T-cell (primary cell): ENCODE measurements at regions not wholly inside any gene's neighbourhood (a gene's known extent, or its start where the extent isn't known, plus 50 kb on each side); places are given as distances from the start of the nearest gene placed in this dataset.
"Not testable (repeated sequence)": the region's sequence is repeated elsewhere in the genome, so short reads cannot be mapped to it uniquely, and the experiment has no call there.

Source experiments
- ATAC-seq, 4 experiments: fragments of 200-7000 bp in 3 of 4; fragments of 150-1000 bp in 1 of 4; cut with Tn5 transposase; replicated peaks in 1 of 4; 1 replicate in 3 of 4; 2 replicates in 1 of 4; pipeline ENCODE4 v1.10.0; 2021; ENCODE audit warnings: moderate library complexity in 3 of 4, mild to moderate bottlenecking in 2 of 4, moderate number of reproducible peaks in 1 of 4
- CTCF ChIA-PET, 2 donors: fragments of 300-600 bp; sonication (Branson Sonifier 250); formaldehyde crosslinking; loops; one replicate each; lab custom pipeline; 2022; ENCODE audit warnings: antibody characterized with exemption in 2 of 2; lab: Charles Lee
- POLR2A ChIA-PET, 2 donors: fragments of 300-600 bp; sonication (Branson Sonifier 250); formaldehyde crosslinking; loops; one replicate each; lab custom pipeline; 2022; ENCODE audit warnings: antibody characterized with exemption in 2 of 2; lab: Charles Lee
- DNase-seq, 35 experiments: peaks; one replicate each; pipeline versions ENCODE4 v3.0.0 to v3.0.0-alpha.2; 2013 to 2023
- H3K27ac ChIP-seq: one replicate; pipeline ENCODE4 v1.5.1; 2013; ENCODE audit warnings: low read length
- H3K27me3 ChIP-seq, 2 experiments: replicated peaks in 1 of 2; 1 replicate in 1 of 2; 2 replicates in 1 of 2; pipeline versions ENCODE4 v1.6.1 to v1.7.0; 2013; ENCODE audit warnings: low read length in 1 of 2, mixed read lengths in 1 of 2; ENCODE audit not compliant: control insufficient read depth in 2 of 2, insufficient read depth in 2 of 2; ENCODE audit errors: extremely low read depth in 1 of 2
- H3K36me3 ChIP-seq, 2 donors: 1 replicate in 1 of 2; 2 replicates in 1 of 2; pipeline versions ENCODE4 v1.6.1 to v1.7.0; 2013; ENCODE audit warnings: low read length in 1 of 2; ENCODE audit not compliant: control insufficient read depth in 2 of 2, insufficient read depth in 1 of 2; ENCODE audit errors: extremely low read depth in 1 of 2
- H3K4me1 ChIP-seq, 2 experiments: 1 replicate in 1 of 2; 2 replicates in 1 of 2; pipeline versions ENCODE4 v1.6.1 to v1.7.0; 2013; ENCODE audit warnings: low read length in 2 of 2, mixed read lengths in 1 of 2; ENCODE audit not compliant: insufficient read depth in 2 of 2, control insufficient read depth in 1 of 2; ENCODE audit errors: extremely low read depth in 1 of 2
- H3K4me3 ChIP-seq, 2 donors: 1 replicate in 1 of 2; 2 replicates in 1 of 2; pipeline versions ENCODE4 v1.5.1 to v1.7.0; 2013; ENCODE audit warnings: mild to moderate bottlenecking in 2 of 2, low read length in 1 of 2, moderate library complexity in 1 of 2; ENCODE audit not compliant: control insufficient read depth in 1 of 2; ENCODE audit errors: extremely low read depth in 1 of 2
- H3K9me3 ChIP-seq: 2 replicates; pipeline ENCODE4 v1.7.0; 2013
- H3K27ac Mint-ChIP-seq, 2 donors: one replicate each; pipeline ENCODE4 v1.8.0; 2020 to 2021; ENCODE audit warnings: mild to moderate bottlenecking in 2 of 2, mixed read lengths in 2 of 2
- H3K27me3 Mint-ChIP-seq, 2 donors: one replicate each; pipeline ENCODE4 v1.8.0; 2021 to 2022; ENCODE audit warnings: mixed read lengths in 2 of 2
- H3K36me3 Mint-ChIP-seq: one replicate; pipeline ENCODE4 v1.8.0; 2021; ENCODE audit warnings: mixed read lengths
- H3K4me1 Mint-ChIP-seq, 3 donors: one replicate each; pipeline ENCODE4 v1.8.0; 2020 to 2022; ENCODE audit warnings: mixed read lengths in 3 of 3, mild to moderate bottlenecking in 1 of 3
- H3K4me3 Mint-ChIP-seq, 3 donors: one replicate each; pipeline ENCODE4 v1.8.0; 2020 to 2022; ENCODE audit warnings: mild to moderate bottlenecking in 3 of 3, mixed read lengths in 3 of 3, moderate library complexity in 3 of 3
- H3K9me3 Mint-ChIP-seq, 3 donors: one replicate each; pipeline ENCODE4 v1.8.0; 2020 to 2022; ENCODE audit warnings: mixed read lengths in 3 of 3
- WGBS: methylation state at CpG from one replicate; pipeline ENCODE4 v1.1.5; 2013; ENCODE audit warnings: missing lambda C conversion rate; ENCODE audit not compliant: insufficient coverage; 5-methylcytosine and 5-hydroxymethylcytosine counted together

DNA sequence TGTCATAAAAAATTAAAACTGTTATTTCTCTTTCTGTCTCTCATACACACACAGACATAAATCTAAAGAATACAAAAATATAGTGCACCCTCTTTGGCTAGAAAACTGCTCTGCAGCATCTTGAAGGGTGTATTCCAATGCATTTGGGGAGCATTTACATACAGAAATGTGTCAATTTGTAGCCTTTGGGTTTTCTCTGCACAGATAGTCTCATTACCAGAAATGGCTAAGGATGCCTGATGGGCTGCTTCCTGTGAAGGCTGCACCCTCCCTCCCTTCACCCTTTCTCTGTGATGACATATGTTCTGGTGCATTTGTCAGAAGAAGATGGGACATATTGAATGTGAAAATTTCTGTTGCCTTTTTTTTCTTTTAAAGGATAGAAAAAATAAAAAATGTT is 1239.3 kb downstream of the CDH11 start:
- Mint-ChIP-seq H3K36me3 (no peaks in the 10 kb centered on the region), H3K4me3 (no peak overlapping the region), H3K4me1 (no peaks in the 10 kb centered on the region), H3K27me3 (no peaks in the 10 kb centered on the region), H3K27ac (no peak overlapping the region), H3K9me3 (peaks cover 10 to 43% (median 40%) of the 10 kb centered on the region in 3 donors)
- no peak overlapping the region for H3K4me3 ChIP-seq
- no peaks in the 10 kb centered on the region for H3K4me1 ChIP-seq
- peaks cover 3% of the 10 kb centered on the region for H3K9me3 ChIP-seq
- H3K27ac ChIP-seq: no peak overlapping the region
- ChIA-PET POLR2A (no interaction called here), CTCF (no interaction called here)
- DNase-seq: no peak
- H3K36me3 ChIP-seq: no peaks in the 10 kb centered on the region
- H3K27me3 ChIP-seq: no peaks in the 10 kb centered on the region
- ATAC-seq: no peak

- Histone ChIP-seq H3K4me1 (no peaks in the 10 kb centered on the region), H3K9me3 (no peaks in the 10 kb centered on the region), H3K4me3 (no peak overlapping the region), H3K27me3 (no peaks in the 10 kb centered on the region), H3K36me3 (no peaks in the 10 kb centered on the region), H3K27ac (no peak overlapping the region)
- H3K9me3 Mint-ChIP-seq: peaks cover 10 to 45% (median 44%) of the 10 kb centered on the region in 3 donors
- DNase-seq (no peak), ATAC-seq (no peak)
- H3K27me3 Mint-ChIP-seq: no peaks in the 10 kb centered on the region
- H3K4me1 Mint-ChIP-seq: no peaks in the 10 kb centered on the region
- no peak overlapping the region for H3K27ac Mint-ChIP-seq
- ChIA-PET POLR2A (no interaction called here), CTCF (no interaction called here)
- no peak overlapping the region for H3K4me3 Mint-ChIP-seq
- no peaks in the 10 kb centered on the region for H3K36me3 Mint-ChIP-seq
- WGBS: no CpG with 5 or more reads among the region's 2 CpGs
Measured at GRCh38 chr16:63880948-63881347, 1240.9 kb downstream of the CDH11 start.

DNA sequence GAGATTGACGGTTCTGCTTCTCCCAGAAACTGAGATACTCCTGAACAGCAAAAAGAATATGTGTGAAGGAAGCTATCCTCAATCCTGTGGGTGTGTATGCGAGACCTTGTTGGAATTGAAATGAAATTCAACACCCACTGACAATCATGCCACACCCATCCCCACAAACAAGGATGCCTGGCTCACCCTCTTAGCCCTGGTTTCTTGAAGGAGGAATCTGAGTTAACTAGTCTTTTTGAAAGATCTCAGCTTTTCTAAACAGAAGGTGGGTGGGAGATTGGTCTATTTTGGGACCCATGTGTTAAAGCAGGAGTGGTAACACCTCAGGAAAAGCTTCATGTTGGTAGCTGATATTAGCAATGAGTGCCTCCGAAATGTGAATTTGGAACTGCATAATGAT is 1244.5 kb downstream of the CDH11 start:
- Histone ChIP-seq H3K27me3 (no peaks in the 10 kb centered on the region), H3K9me3 (no peaks in the 10 kb centered on the region), H3K27ac (no peak overlapping the region), H3K4me3 (no peak overlapping the region), H3K36me3 (no peaks in the 10 kb centered on the region), H3K4me1 (no peaks in the 10 kb centered on the region)
- DNase-seq (no peak), ATAC-seq (no peak)
- ChIA-PET CTCF (no interaction called here), POLR2A (no interaction called here)
- no CpG with 5 or more reads among the region's 3 CpGs for WGBS
- H3K27ac Mint-ChIP-seq: no peak overlapping the region
- peaks cover 5 to 49% (median 41%) of the 10 kb centered on the region in 3 donors for H3K9me3 Mint-ChIP-seq
- no peaks in the 10 kb centered on the region for H3K27me3 Mint-ChIP-seq
- no peaks in the 10 kb centered on the region for H3K36me3 Mint-ChIP-seq
- H3K4me1 Mint-ChIP-seq: no peaks in the 10 kb centered on the region
- no peak overlapping the region for H3K4me3 Mint-ChIP-seq

- POLR2A ChIA-PET: no interaction called here
- Histone ChIP-seq H3K4me1 (no peaks in the 10 kb centered on the region), H3K36me3 (no peaks in the 10 kb centered on the region), H3K27me3 (no peaks in the 10 kb centered on the region), H3K27ac (no peak overlapping the region), H3K4me3 (no peak overlapping the region), H3K9me3 (no peaks in the 10 kb centered on the region)
- H3K4me1 Mint-ChIP-seq: no peaks in the 10 kb centered on the region
- no peak overlapping the region for H3K4me3 Mint-ChIP-seq
- H3K36me3 Mint-ChIP-seq: no peaks in the 10 kb centered on the region
- CTCF ChIA-PET: no interaction called here
- H3K9me3 Mint-ChIP-seq: peaks cover 1 to 39% (median 30%) of the 10 kb centered on the region in 3 donors
- ATAC-seq: no peak
- H3K27ac Mint-ChIP-seq: no peak overlapping the region
- H3K27me3 Mint-ChIP-seq: no peaks in the 10 kb centered on the region
- no peak for DNase-seq
Measured at GRCh38 chr16:63876103-63876502, 1245.8 kb downstream of the CDH11 start.

DNA sequence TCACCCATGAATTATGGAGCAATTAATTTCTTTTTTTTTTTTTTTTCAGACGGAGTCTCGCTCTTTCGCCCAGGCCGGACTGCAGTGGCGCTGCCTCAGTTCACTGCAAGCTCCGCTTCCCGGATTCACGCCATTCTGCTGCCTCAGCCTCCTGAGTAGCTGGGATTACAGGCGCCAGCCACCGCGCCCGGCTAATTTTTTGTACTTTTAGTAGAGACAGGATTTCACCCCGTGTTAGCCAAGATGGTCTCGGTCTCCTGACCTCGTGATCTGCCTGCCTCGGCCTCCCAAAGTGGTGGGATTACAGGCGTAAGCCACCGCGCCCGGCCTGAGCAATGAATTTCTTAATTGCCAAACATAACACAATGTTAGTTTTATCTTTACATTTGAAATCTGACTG is 1261.2 kb downstream of the CDH11 start:
- H3K27ac ChIP-seq, ATAC-seq, H3K4me3 Mint-ChIP-seq, H3K4me1 ChIP-seq, H3K4me1 Mint-ChIP-seq, POLR2A ChIA-PET, DNase-seq, H3K36me3 ChIP-seq, H3K9me3 ChIP-seq, H3K27me3 ChIP-seq, H3K27ac Mint-ChIP-seq, H3K4me3 ChIP-seq, CTCF ChIA-PET, H3K27me3 Mint-ChIP-seq, H3K36me3 Mint-ChIP-seq: not testable (repeated sequence)
- H3K9me3 Mint-ChIP-seq: peaks cover 5 to 20% (median 11%) of the 10 kb centered on the region in 3 donors
- 79% methylated on average over 7 of the region's 20 CpGs for WGBS

- no peak overlapping the region for H3K4me3 ChIP-seq
- no peak overlapping the region for H3K27ac Mint-ChIP-seq
- H3K27me3 ChIP-seq: no peaks in the 10 kb centered on the region
- H3K4me3 Mint-ChIP-seq: no peak overlapping the region
- ChIA-PET POLR2A (no interaction called here), CTCF (no interaction called here)
- no peak overlapping the region for H3K27ac ChIP-seq
- no peak for ATAC-seq
- WGBS: 50% methylated on average over 1 of the region's 1 CpG
- H3K4me1 ChIP-seq: no peaks in the 10 kb centered on the region
- H3K27me3 Mint-ChIP-seq: no peaks in the 10 kb centered on the region
- DNase-seq: no peak
- H3K4me1 Mint-ChIP-seq: no peaks in the 10 kb centered on the region
- no peaks in the 10 kb centered on the region for H3K36me3 Mint-ChIP-seq
- H3K36me3 ChIP-seq: no peaks in the 10 kb centered on the region
- no peaks in the 10 kb centered on the region for H3K9me3 ChIP-seq
- H3K9me3 Mint-ChIP-seq: peaks cover 2 to 11% (median 4%) of the 10 kb centered on the region in 3 donors
Measured at GRCh38 chr16:63856537-63856936, 1265.3 kb downstream of the CDH11 start.

DNA sequence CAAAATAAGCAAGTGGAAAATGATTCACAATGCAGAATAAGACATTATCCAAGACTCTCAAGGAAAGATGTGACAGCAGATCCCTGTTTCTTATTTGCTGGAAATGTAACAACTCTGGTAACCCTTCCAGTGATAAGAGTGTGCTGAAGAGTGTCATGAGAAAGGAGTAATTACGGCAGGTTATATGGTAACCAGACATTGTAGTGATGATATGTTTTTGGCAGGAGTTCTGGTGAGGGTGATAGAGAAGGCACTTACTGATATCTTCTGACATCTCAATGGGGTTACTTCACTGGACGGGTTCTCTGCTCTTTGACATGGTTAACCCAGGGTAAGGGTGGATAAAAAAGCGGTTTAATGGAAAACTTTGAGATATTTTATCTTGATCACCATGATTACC is 1270.9 kb downstream of the CDH11 start:
- Histone ChIP-seq H3K4me1 (no peaks in the 10 kb centered on the region), H3K9me3 (no peaks in the 10 kb centered on the region), H3K27ac (no peak overlapping the region), H3K4me3 (no peak overlapping the region), H3K27me3 (no peaks in the 10 kb centered on the region), H3K36me3 (no peaks in the 10 kb centered on the region)
- POLR2A ChIA-PET: no interaction called here
- H3K4me3 Mint-ChIP-seq: no peak overlapping the region
- no peak for ATAC-seq
- no peaks in the 10 kb centered on the region for H3K27me3 Mint-ChIP-seq
- H3K9me3 Mint-ChIP-seq: peaks cover 5 to 31% (median 19%) of the 10 kb centered on the region in 3 donors
- no peak overlapping the region for H3K27ac Mint-ChIP-seq
- no peaks in the 10 kb centered on the region for H3K4me1 Mint-ChIP-seq
- no peaks in the 10 kb centered on the region for H3K36me3 Mint-ChIP-seq
- WGBS: no CpG with 5 or more reads among the region's 3 CpGs
- DNase-seq: no peak
- CTCF ChIA-PET: no interaction called here
